ENCODE measurements at regions not wholly inside any gene's neighbourhood (a gene's known extent, or its start where the extent isn't known, plus 50 kb on each side); places are given as distances from the start of the nearest gene placed in this dataset.

DNA sequence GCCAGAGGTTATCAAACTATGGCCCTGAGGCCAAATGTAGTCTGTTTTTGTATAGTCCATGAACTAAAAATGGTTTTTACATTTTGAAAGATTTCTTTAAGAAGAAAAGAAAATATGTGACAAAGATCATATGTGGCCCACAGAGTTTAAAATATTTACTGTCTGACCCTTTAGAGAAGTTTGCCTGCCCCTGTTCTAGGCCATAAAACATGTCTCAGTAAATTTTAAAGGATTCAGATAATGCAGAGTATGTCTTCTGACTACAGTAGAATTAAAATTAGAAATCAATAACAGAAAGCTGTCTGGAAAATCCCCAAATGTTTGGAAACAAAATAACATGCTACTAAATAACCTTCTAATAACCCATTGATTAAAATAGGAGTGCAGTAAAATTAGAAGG, 86.3 kb downstream of the KCNRG start:
- no peak for DNase-seq (ENCODE audit: low read depth in 2 of 2)

DNA sequence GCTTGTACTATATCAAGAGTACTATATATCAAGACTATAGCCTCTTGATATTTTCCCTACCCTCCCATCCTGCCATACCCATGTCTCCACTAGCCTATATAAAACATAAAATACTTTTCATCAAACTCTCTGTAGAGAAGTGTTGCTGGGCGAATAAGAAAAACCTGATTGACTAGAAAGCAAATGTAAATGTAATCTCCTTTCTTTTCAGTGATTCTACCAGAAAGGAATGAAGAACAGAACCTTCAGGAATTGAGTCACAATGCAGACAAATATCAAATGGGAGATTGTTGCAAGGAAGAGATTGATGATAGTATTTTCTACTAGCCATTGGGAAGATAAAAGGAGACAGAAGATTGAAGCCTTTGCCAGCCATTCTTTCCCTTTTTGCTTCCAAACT, 89.2 kb downstream of the KCNRG start:
- no peak for DNase-seq (ENCODE audit: low read depth in 2 of 2)

DNA sequence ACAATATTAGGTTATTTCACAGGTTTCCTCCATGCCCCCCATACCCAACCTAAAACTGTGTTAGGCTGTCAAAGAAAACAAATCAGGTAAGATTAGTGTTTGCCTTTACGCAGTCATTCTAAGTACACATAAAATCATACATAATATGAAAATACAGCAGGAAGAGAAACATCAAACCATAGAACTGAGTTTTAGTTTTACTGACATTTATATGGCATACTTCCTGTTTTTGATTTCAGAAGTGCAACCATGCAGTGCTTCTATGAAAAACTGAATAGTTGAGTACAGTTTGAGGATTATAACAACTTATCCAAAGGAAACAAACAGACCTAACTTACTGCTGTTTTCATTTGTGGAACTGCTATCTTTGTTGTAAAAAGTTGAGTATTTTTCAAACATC, 91.3 kb downstream of the KCNRG start:
- DNase-seq (ENCODE audit: low read depth in 2 of 2): no peak

DNA sequence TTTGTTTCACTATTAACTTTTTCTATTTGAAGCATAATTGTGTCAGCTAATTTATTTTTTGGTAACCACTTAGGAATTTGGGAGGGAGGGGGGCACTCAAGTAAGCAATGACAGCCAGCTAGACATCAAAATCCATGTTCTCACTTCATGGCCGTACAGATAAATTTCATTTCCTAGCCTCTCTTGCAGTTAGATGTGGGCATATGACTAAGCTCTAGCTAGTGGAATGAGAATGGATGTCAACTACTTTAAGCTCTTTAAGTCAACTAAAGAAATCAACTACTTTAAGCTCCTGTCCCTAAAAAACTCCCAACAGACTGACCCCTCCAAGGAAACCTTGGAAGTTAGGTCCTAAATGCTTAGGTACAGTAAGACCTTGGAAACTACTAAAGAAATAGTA, 92.0 kb downstream of the KCNRG start:
- no peak for DNase-seq (ENCODE audit: low read depth in 2 of 2)

DNA sequence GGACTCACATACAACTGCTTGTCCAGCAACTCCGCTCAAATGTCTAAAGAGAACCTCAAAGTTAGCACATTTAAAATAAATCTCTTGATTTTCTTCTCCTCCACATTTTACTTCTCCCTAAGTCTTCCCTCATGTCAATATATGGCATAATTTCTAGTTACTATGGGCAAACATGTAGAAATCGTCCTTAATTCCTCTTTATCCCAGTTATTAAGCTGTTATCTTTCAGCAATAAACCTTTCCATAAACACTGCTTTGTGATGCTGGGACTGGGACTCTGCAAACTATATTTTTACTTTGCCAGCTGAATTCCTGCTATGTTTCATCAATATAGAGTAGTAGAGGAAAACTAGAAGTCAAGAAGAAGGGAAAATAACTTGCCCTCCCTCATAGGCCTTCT, 99.7 kb downstream of the KCNRG start:
- no peak for DNase-seq (ENCODE audit: low read depth in 2 of 2)

DNA sequence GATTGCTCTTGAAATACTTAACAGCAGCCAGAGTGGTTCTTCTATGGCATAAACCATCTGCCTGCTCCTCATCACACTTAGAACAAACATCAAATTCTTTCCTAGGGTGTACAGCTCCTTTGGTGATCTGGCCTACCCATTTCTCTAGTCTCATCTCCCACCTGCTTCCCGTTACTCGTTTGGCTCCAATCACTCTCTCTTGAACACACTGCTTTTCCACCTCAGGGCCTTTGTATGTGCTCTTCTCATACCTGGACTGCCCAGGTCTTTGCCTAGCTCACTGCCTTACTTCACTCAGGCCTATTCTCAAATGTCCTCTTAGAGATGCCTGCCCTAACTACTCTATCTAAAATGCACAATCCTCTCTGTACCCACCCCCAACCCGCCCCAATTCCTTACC, 100.5 kb downstream of the KCNRG start:
- DNase-seq (ENCODE audit: low read depth in 2 of 2): no peak

DNA sequence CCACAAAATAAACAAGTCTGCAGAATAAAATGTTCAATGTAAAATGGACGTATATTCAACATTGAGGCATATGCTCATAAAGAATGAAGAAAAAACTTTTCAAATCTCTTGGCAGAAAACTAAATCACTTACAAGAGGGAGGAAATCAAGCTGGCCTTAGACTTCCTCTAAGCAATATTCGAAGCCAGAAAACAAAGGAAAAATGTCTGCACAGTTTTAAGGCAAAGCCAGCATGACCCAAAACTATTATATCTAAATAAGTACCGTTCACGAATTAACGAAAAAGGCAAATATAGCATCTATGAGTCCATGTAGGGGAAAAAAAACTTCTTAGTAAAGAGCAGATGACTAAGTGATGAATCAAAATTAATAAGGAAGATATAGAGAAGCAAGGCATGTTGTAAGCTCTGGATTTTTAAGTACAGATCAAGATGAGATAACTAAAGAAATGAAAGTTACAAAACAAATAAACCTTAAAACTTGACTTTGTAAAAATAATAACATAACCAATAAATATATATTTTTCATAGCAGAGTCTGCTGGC, 101.3 kb downstream of the KCNRG start:
- no peak for DNase-seq (ENCODE audit: low read depth in 2 of 2)

DNA sequence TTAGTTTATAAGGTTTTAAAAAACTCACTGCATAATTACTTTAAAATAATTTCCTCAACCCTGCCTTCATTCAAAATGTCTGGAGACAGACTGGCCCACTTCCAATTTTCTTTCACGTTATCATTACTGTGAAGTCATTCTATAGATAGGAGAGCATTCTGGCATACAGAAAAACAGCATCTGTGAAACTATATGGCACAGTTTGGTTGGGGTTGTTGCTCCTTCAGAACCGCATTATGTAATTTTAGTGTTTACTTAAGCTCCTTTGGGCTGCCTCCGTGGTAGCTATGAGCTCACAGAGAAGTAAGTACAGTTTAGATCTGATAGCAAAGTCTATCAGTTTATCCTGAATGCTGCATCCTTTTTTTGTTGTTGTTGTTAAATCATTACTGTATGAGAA, 104.3 kb downstream of the KCNRG start:
- no peak for DNase-seq (ENCODE audit: low read depth in 2 of 2)

DNA sequence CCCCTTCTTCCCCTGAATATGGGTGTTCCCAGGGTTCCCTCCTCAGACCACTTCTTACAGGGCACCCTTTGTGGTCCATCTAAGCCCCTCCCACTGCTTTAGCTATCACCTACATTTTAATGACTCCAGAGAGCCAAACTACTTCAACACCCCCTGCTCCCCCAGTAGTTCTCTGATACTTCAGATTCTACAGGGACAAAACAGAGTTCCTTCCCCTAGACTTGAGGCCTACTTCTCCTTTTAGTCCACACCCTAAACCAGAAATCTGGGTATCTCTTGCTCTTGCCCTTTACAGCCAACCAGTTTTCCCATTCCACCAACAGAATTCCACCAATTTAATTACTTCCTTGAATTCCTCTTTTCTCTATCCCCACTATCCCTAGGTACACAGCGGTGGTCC, 107.2 kb downstream of the KCNRG start:
- no peak for DNase-seq (ENCODE audit: low read depth in 2 of 2)

DNA sequence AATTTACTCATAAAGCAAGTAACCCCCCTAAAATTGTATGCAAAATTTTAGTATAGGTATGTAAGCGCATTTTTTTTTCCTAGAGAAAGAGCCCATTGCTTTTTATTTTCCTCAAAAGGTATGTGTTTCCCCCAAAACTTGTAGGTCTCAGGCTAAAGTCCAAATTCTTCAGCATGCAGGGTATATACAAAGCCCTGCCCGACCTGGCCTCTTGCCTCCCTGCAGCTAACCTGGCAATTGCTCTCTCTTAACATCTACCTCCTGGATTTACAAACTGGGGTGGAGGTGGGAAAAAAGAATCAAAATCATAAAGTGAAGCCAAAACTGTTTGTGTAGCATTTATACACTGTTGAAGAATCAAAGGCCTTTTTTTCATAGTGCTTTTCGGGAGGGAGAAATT, 107.8 kb downstream of the KCNRG start:
- no peak for DNase-seq (ENCODE audit: low read depth in 2 of 2)

DNA sequence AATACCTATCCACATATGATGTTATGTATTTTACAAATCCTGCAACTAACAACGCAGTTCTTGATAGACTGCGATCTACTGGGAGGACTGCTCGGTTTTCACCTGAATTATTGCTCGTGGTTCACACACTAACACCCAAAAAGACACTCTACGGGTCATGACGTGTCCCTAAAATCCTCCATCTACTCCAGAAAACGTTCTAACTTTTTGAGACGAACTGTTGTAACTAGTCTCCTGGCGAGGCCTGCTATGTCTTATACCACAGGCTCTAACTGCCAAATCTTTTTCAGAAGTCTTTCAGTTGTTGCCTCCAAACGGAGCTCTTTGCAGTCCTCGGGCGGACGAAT, 108.2 kb downstream of the KCNRG start:
- DNase-seq (ENCODE audit: low read depth in 2 of 2): no peak

DNA sequence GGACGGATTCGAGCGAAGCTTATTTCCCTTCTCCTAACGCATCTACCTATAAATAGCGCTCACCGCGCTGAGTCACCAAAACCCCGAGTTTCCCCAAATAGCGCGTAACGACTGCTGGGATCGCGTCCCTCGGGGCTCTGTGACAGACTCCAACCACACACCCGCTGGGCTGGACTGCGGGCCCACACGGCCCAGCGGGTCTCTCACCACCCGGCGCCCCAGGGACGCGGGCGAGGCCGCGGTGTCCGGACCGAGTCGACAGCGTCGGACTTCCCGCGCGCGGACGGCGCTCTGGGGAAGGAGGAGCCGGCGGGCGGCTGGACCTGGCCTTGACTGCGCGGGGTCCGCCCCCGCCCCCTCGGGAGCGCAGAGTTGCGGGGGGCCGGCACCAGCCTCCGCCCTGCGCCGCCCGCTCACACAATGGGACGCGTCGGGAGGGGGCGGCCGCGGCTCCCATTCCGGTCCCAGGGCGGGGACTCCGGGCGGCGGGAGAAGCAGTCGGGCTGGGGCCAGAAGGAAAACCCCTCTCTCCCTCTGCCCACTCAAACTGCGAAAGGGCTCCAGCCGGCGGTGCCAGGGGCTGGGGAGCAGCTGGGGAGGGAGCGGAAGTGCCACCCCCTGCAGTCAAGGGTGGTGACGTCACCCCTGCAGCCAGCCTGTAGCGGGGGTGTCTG, 108.8 kb downstream of the KCNRG start:
- DNase-seq (ENCODE audit: low read depth in 2 of 2): peak; percentile 46 to 57

DNA sequence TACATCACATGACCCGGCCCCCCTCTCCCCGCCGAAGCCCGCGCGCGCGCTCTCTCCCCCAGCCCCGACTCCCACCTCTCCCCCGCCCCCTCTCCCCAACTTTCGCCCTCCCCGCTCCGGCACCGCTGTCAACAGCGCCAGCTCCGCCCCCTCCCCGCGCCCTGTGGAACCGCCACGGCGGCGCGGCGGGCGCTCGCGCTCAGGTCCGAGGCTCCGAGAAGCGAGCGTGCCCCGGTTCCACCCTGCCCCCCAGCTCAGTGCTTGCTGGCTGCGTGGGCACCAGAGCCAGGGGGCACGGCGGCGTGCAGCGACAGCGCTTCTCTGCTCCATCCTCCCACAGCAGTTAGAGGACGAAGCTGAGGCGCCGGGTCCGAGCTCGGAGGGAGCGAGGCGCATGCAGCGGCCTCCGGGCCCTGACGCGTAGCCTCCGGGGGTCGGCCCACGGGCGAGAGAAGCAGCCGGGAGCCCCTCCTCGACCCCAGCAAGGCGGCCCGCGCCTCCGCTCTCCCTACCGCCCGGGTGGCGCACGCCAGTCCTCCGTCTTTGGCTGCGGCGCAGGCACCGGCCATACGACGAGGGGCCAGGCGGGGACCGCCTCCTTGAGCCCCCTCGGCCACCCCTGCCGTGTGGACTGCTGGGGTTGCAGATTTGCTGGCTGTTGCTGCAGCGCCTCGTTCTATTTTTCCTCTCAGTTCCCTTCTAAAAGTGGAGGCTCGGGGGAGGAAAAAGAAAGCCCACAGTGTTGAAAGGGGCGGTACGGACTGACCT, 109.5 kb downstream of the KCNRG start:
- peak; percentile 86 to 95 for DNase-seq (ENCODE audit: low read depth in 2 of 2)

DNA sequence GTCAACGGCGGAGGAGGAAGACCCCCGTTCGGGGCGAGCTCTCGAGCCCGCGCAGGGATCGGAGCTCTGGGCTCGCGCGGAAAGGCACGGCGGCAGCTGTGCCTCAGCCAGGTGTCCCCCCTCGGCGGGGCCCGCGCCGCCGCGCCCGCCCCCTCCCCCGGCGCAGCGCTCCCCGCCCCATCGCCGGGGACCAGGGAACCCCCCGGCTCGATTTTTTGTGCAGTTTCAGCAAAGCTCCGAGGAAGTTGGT, 110.0 kb downstream of the KCNRG start:
- no peak for DNase-seq (ENCODE audit: low read depth in 2 of 2)

DNA sequence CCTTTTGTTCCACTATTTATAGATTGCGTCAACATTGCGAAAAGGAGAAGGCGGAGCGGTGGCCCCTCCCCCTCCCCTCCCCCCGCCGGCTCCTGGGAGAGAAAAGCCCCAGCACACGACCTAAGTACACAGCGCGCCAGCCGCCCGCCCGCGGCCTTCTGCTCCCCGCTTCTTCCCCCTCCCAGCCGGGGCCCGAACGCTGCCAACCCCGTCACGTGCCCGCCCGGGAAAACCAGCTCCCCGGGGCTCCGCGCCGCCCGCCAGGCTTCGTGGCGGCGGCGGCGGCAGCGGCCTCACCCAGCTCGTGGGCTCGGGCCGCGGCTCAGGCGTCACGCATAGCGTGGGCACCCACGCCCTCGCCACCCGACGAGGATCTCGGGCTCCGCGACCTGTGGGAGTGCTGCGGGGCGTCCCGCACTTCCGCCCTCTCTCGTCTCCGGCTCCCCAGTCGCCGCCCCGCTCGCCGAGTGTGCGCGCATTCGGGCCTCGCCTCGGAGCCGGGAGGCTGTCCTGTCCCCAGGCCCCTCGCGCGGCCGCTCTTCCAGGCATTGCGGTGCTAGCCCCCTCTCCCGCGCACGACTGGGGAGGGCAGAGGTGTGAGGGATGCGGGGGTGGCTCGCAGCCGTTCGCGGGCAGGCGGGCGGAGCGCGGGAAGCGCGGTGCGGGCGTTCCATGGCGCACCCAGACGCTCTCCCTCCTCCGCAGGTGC, 110.5 kb downstream of the KCNRG start:
- peak; percentile 82 to 84 for DNase-seq (ENCODE audit: low read depth in 2 of 2)

DNA sequence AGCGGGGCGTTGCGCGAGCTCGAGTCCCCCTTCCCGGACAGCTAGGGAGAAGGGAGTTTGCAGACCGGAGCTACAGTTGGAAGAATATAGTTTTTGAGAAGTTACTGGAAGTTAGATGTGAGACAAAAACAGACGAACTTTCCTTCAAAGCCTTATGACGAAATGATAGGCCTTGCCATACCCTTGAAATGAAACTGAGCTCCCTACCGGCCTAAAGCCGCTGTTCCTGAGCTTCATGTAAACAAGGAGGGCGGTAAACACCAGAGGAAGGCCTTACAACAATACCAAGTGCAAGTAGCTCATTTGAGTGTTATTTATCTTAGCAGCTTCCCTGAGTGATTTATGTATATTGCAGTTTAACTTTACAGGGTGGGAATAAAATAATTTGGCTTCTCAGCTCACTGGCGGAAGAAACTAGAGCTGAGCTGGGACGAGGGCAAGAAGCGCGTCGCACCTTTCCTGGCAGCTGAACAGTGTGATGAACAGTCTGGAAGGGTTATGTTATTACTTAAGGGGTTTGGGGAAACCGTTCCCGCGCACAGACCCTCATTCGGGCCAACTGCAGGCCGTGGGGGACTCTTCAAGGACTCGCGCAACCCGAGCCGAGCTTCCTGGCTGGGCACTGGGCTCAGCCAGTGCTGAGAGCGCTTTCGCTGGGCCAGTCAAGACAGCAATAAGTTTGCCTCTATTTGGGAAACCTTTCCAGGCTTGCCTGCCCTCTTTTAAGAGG, 111.2 kb downstream of the KCNRG start:
- no peak for DNase-seq (ENCODE audit: low read depth in 2 of 2)

DNA sequence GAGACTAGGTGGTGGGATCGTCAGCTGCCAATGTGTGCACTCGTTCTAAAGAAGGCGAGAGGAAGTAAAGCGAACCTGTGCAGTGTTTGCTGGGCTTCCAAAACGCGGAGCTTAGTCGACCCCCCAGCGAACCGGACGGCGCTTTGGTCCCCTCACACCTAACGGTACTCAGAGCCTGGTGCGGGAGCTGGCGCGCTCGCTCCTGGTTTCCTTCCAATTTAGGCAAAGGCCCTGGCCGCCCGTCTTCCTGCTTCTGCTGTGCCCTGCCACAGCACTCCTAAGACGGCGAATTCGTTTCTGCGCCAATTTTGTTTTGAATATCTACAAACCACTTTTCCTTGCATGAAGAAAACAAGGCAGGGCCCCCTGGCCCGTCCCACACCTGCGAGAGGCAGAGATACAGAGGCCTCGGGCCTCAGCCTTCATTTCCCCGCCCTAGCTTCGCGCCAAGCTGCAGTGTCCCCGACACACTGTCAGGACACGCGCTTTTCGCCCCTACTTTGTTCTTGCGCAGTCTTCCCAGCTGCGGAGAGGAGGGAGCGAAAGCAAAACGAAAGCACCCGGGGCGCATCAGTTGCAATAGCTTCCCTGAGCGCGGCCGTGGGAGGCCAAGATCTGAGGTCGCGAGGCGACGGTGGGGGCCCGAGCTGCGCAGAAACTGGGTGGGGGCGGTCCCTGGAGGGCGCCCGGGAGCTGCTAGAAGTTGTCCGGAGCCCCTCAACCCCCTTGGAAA, 111.9 kb downstream of the KCNRG start:
- DNase-seq (ENCODE audit: low read depth in 2 of 2): peak; percentile 54 to 60

DNA sequence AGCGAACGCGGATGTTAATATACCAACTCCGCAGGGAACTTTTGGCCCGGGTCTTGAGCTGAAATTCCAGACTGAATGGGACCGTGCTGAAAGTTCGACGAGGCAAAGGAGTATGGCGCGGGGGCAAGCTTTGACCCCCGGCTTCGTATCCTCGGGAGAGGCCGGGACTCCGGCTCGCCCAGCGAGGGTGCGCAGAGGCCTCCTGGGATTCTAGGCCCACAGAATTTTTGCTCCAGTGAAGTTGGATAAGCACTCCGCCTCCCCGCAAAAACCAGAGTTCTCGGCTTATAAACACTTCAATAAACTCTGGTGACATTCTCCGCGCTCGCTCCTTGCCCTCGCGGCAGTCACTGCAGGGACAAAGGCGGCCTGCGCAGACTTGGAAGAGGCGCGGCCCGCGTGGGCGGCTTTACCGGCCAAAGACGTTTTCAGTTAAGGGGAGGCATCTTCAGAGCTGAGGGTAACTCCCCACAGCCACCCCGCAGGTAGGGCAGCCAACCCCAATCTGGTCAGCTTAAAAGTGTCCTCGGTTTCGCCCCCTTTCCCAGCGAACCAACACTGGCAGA, 112.6 kb downstream of the KCNRG start:
- DNase-seq (ENCODE audit: low read depth in 2 of 2): no peak

DNA sequence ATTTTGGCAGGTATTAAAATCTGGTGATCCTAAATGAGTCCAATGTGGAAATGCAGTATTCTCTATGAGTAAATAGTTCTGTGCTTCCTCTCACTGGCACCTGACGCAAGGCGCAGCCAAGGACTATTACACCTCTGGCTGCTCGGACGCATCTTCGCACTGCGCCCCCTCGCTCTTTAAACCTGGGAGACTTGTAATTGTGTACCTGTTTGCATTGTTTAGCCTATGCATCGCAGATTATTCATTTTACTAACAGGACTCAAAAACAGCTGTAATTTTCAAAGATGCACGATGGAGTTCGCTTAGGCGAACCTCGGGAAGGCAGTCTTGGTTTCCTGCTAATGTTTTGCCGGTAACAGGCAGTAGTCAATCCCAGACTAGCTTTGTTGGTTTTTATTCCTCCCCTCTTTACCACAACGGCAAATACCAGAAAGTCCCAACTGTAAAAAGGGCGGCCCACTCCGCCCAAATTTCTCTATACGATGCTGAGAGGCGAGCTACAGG, 113.2 kb downstream of the KCNRG start:
- DNase-seq (ENCODE audit: low read depth in 2 of 2): no peak

DNA sequence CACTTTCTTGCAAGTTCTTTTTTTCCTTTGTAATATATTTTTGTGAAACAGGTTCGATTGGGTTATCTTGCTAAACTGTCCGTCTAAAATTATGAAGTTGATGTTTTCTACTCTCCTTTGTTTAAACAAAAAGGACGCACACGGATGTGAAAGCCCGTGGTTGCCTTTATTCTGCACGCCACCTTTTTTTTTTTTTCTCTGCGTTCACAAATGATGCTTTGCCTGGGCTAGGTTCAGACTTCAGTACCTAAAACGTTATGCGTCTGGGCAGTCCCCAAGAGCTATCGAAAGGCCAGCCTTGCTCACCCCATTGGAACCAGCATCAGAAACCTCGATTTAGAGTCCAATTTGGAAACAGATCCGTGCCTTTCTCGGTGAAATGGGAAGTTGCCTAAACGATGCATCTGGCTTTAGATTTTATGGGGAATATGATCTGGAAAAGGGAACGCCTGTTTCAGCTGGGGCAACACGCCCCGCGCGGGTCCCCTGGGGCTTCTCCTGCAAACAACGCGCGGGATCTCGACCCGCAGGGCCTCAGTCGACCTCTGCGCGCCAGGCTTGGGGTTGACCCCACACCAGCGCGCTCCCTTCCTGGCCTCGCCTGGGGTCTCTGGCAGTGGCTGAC, 113.9 kb downstream of the KCNRG start:
- no peak for DNase-seq (ENCODE audit: low read depth in 2 of 2)

DNA sequence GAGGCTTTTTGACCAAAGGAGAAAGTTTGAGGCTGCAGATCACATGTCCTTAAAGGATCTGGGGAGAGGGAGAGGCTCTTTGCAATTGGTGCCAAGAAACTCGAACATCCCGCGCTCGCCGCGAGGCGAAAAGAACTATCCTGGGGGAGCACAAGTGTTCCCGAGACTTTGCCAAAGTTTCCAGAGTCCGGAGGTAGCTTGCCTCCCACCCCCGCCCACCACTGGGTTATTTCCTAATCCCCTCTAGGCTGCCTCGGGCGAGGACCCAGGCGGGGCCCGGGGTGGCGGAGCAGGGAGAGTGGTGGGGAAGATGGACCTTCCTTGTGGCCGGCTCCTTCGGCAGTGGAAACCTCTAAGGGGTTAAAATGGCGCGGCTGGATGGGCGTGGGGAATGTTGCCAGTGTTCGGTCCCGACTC, 114.5 kb downstream of the KCNRG start:
- DNase-seq (ENCODE audit: low read depth in 2 of 2): no peak
